ENCODE measurements at regions not wholly inside any gene's neighbourhood (a gene's known extent, or its start where the extent isn't known, plus 50 kb on each side); places are given as distances from the start of the nearest gene placed in this dataset.
A peak's percentile ranks its signal among the peaks of the same experiment; 100 is the strongest.
"Not testable (repeated sequence)": the region's sequence is repeated elsewhere in the genome, so short reads cannot be mapped to it uniquely, and the experiment has no call there.

- no peak for DNase-seq
These were observed 267.8 kb upstream of the INTU start for GRCh38 chr4:127364911-127365310.

GRCh38 chr4:127370604-127371003, 262.2 kb upstream of the INTU start:
- DNase-seq, result no peak

- DNase-seq, result no peak
These were observed 253.3 kb upstream of the INTU start for GRCh38 chr4:127379499-127379898.

DNA sequence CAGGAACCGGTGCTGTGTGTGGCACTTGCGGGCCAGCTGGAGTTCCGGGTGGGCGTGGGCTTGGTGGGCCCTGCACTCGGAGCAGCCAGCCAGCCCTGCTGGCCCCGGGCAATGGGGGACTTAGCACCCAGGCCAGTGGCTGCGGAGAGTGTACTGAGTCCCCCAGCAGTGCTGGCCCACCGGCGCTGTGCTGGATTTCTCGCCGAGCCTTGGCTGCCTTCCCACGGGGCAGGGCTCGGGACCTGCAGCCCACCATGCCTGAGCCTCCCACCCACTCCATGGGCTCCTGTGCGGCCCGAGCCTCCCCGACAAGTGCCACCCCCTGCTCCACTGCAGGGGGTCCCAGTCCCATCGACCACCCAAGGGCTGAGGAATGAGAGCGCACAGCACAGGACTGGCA, 252.8 kb upstream of the INTU start:
- DNase-seq, result not testable (repeated sequence)

- no peak for DNase-seq
These were observed 249.1 kb upstream of the INTU start for GRCh38 chr4:127383666-127384065.

DNA sequence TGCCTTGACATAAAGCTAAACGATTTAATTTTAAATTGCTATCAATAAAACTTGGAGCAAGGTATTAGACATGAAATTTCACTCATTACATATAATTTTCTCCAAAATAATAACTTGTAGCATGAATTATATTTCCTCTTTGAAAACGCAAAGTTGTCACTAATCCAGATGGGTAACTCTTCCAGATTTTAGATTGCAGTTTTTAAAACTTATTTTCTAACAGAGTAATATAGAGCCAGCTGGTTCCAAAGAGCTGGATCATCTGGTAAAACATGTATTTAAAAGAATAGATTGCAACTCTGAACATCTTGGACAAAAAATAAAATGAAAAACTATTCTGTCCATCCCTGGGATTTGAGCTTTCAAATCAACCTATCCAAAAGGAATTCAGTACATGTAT, 238.2 kb upstream of the INTU start:
- no peak for DNase-seq

GRCh38 chr4:127400276-127400675, 232.5 kb upstream of the INTU start:
- no peak for DNase-seq

DNA sequence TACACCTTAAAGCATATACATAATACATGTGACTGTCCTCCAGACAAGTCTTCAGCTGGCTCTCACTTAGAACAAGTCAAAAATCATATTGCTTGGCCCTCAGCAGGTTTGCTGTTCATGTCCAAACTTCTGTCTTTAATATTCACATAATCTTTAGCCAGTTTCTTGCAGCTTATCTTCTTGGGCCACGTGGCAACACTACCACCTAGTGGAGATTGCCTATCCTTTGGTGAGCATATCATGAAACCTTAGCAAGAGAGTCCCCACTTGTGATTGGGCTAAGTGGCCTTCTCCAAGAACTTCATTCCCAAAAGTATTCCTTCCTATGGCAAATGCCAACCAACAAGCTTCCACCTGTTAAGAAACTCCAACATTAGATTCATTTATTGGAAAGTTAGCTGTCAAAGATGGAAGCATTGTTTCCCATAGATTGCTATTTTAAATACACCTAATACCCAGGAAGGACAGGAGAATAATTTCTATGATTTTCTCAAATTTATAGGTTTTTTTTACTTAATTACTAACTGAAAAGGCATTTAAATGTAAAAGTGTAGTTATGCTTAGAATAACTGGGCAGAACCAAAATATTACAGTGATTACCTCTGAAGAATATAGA, 231.9 kb upstream of the INTU start:
- peak; percentile 4 for DNase-seq

DNA sequence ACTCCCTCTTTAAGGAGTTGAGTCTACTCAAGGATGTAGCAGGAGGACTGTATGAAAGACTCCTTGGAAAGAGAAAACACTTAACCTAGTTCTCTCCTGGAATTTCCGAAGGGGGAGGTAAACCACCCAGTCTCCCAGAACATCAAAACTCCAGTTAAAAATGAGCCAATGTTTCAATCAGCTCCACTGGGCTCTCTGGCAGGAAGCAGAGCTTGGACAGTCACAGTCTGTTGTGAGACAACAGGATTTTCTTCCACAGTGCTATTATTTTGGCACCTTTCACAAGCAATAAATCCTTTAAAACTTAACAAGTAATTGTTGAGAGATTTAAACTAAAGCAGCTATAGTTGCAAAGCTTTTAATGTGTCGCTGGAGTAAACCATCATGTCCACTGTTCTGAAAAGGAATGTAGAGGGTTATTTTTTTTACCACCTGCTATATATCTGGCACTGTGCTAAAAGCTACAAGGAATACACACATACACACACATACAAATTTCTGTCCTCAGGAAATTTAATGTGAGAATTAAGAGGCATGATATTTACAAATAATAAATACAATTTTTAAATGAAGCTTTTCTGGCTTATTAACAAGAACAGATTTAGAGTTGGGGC, 229.2 kb upstream of the INTU start:
- DNase-seq, result no peak

GRCh38 chr4:127406187-127406586, 226.6 kb upstream of the INTU start:
- no peak for DNase-seq

- not testable (repeated sequence) for DNase-seq
These were observed 225.2 kb upstream of the INTU start for GRCh38 chr4:127407572-127407971.

- no peak for DNase-seq
These were observed 222.6 kb upstream of the INTU start for GRCh38 chr4:127410201-127410600.

GRCh38 chr4:127410644-127411043, 222.1 kb upstream of the INTU start:
- DNase-seq, result no peak

DNA sequence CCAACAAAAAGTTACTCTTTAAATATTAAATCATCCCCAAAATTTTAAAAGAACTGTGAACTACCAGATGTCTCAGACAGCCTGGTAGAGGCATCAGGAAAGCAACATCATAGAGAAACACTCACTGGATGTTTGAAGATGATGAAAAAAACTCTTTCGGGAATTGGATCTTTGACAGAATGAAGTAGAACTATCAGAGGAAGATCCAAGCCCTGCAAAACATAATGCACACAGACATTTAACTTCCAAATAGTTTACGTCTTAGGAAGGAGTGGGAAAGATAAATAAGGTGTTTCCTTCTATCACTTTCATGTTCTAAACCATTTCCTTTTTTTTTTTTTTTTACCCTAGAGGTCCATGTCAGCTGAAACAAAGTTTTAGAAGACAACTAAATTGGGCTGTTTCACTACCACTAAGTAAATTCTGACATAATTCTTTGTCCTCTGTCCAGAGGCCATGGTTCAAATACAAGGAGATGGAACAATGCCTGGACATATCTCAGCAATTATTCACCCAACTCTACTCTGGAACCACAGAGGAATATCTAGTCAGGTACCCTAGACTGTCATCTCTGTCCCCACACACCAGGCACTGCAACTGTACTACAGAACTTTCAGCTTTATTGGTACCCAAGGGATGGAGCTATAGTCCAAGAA, 217.7 kb upstream of the INTU start:
- DNase-seq, result no peak

GRCh38 chr4:127416115-127416514, 216.6 kb upstream of the INTU start:
- no peak for DNase-seq

- no peak for DNase-seq
These were observed 214.7 kb upstream of the INTU start for GRCh38 chr4:127417885-127418535.

GRCh38 chr4:127419431-127419830, 213.3 kb upstream of the INTU start:
- no peak for DNase-seq

DNA sequence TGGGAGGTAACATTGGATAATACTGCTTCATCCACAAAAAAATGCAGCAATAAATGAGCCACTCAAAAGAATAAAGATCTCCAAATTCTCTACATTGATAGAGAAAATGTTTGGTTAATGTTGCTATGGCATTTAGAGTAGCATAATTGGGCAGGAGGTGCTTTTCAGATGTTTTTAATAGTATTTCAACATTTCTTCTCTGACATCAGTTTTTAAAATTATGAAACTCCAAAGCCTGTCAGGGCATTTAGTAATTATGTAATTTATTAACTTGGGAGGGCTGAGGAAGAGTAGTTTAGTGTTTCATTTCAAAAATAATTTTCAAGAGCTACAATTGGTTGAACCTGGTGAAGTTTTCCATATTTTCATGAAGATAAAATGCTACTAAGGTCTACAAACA, 211.3 kb upstream of the INTU start:
- DNase-seq, result no peak

GRCh38 chr4:127425202-127425845, 207.4 kb upstream of the INTU start:
- no peak for DNase-seq

DNA sequence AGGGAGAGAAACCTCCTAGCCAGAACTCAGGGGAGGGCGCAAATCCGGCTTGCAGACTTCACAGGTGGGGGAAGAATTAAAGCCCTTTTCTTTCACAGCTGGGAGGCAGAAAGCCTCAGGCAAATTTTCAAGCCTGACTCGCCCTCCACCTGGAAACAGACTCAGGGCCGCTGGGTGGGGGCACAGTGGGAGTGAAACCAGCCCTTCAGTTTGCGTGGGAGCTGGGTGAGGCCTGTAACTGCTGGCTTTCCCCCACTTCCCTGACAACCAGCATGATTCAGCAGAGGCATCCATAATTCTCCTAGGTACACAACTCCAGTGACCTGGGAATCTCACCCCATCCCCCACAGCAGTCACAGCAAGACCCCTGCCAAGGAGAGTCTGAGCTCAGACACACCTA, 206.9 kb upstream of the INTU start:
- DNase-seq, result no peak

DNA sequence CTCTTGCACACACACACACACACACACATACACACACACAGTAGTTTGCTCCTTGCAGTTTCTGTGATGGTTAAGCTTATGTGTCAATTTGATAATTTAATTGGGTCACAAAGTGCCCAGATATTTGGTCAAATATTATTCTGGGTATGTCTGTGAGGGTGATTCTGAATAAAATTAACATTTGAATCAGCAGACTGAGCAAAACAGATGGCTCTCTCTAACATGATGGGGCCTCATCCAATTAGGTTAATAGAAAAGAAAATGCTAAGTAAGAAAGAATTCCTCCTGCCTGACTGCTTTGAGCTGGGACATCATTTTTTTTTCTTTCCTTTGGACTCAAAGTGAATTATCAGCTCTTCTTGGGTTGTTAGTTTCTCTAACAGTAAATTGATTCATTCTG, 191.2 kb upstream of the INTU start:
- DNase-seq, result no peak

DNA sequence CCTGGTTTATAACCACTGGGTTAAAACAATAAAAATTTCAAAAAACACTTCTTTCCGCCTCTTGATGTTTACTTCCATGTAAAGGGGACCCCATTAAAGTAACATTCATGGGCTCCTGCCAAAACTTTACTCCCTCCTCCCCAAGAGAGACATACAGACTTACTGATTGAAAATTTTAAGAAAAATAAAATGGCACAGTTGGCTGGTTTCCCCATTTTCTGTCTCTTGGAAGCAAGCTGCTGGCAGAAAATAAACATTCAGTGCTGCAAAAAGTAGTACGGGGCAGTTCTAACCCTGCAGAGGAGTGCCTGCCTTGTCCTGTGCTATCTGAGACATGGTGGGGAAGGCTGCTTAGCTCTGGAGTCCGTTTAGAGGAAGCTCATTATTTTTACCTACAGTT, 187.3 kb upstream of the INTU start:
- DNase-seq, result no peak

DNA sequence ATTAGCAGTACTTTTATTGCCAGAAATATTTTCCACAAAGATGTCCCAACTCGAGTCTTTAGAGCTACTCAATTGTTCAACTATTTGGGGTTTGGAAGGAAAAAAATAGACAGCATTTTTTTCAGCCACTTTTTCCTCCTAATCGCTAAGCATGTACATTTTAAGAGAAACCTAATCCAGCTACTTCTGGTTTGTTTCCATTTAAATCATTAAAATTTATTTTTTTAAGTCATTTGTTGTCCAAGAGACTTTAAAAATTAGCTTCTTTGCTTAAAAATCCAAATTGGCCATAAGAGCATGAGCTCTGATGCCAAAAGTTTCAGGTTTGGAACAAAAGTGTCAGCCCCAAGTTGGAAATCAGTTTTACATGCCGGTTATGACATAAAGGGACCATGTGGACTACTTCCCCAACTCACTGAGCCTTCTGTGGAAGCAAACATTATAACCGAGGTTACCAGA, 186.3 kb upstream of the INTU start:
- DNase-seq, result no peak

GRCh38 chr4:127448986-127449385, 183.8 kb upstream of the INTU start:
- no peak for DNase-seq

Data from NCI-H1092 (cell line).